HEK293 (cell line): ENCODE measurements at regions not wholly inside any gene's neighbourhood (a gene's known extent, or its start where the extent isn't known, plus 50 kb on each side); places are given as distances from the start of the nearest gene placed in this dataset.

ENCODE experiments used
- ATF2 ChIP-seq: fragments of 450-650 bp; formaldehyde crosslinking; IDR thresholded peaks from 2 replicates; pipeline ENCODE4 v1.5.1; 2016; ENCODE audit warnings: missing biosample characterization, missing genetic modification characterization, low read depth
- RBAK ChIP-seq: fragments of 450-650 bp; formaldehyde crosslinking; IDR thresholded peaks from 2 replicates; pipeline ENCODE4 v1.5.1; 2016; ENCODE audit warnings: missing biosample characterization, missing genetic modification characterization
- REST ChIP-seq: fragments of 450-650 bp; formaldehyde crosslinking; IDR thresholded peaks from 2 replicates; pipeline ENCODE4 v1.5.1; 2016; ENCODE audit warnings: missing biosample characterization, missing genetic modification characterization
- TRIM28 ChIP-seq: IDR thresholded peaks from 2 replicates; pipeline ENCODE4 v1.6.1; 2011; ENCODE audit warnings: low read length, control low read depth, borderline replicate concordance
- ZBTB10 ChIP-seq: fragments of 450-650 bp; formaldehyde crosslinking; IDR thresholded peaks from 2 replicates; pipeline ENCODE4 v1.5.1; 2016; ENCODE audit warnings: missing biosample characterization, missing genetic modification characterization
- ZBTB17 ChIP-seq: fragments of 450-650 bp; formaldehyde crosslinking; IDR thresholded peaks from 2 replicates; pipeline ENCODE4 v1.5.1; 2016; ENCODE audit warnings: missing biosample characterization, missing genetic modification characterization
- ZBTB6 ChIP-seq: fragments of 450-650 bp; formaldehyde crosslinking; IDR thresholded peaks from 2 replicates; pipeline ENCODE4 v1.5.1; 2017; ENCODE audit warnings: missing biosample characterization, missing genetic modification characterization
- ZNF112 ChIP-seq: fragments of 450-650 bp; formaldehyde crosslinking; IDR thresholded peaks from 2 replicates; pipeline ENCODE4 v1.5.0; 2017; ENCODE audit warnings: missing biosample characterization, missing genetic modification characterization
- ZNF114 ChIP-seq: fragments of 450-650 bp; formaldehyde crosslinking; IDR thresholded peaks from 2 replicates; pipeline ENCODE4 v1.5.0; 2017; ENCODE audit warnings: missing biosample characterization, missing genetic modification characterization
- ZNF157 ChIP-seq: fragments of 450-650 bp; formaldehyde crosslinking; IDR thresholded peaks from 2 replicates; pipeline ENCODE4 v1.5.1; 2016; ENCODE audit warnings: missing biosample characterization, missing genetic modification characterization
- ZNF280D ChIP-seq: fragments of 450-650 bp; formaldehyde crosslinking; IDR thresholded peaks from 2 replicates; pipeline ENCODE4 v1.5.1; 2016; ENCODE audit warnings: missing biosample characterization, missing genetic modification characterization
- ZNF335 ChIP-seq: fragments of 450-650 bp; formaldehyde crosslinking; conservative IDR thresholded peaks from 2 replicates; pipeline ENCODE4 v1.5.1; 2016; ENCODE audit warnings: missing biosample characterization, missing genetic modification characterization
- ZNF350 ChIP-seq: fragments of 450-650 bp; formaldehyde crosslinking; IDR thresholded peaks from 2 replicates; pipeline ENCODE4 v1.5.0; 2017; ENCODE audit warnings: missing biosample characterization, mild to moderate bottlenecking, missing genetic modification characterization
- ZNF354C ChIP-seq: fragments of 450-650 bp; formaldehyde crosslinking; IDR thresholded peaks from 2 replicates; pipeline ENCODE4 v1.5.1; 2016; ENCODE audit warnings: missing biosample characterization, missing genetic modification characterization, low read depth, borderline replicate concordance
- ZNF366 ChIP-seq: fragments of 450-650 bp; formaldehyde crosslinking; conservative IDR thresholded peaks from 2 replicates; pipeline ENCODE4 v1.5.1; 2016; ENCODE audit warnings: missing biosample characterization, missing genetic modification characterization
- ZNF501 ChIP-seq: fragments of 450-650 bp; formaldehyde crosslinking; IDR thresholded peaks from 2 replicates; pipeline ENCODE4 v1.5.1; 2016; ENCODE audit warnings: missing biosample characterization, missing genetic modification characterization
- ZNF513 ChIP-seq: fragments of 450-650 bp; IDR thresholded peaks from 2 replicates; pipeline ENCODE4 v1.5.1; 2018; ENCODE audit warnings: missing biosample characterization, missing genetic modification characterization
- ZNF560 ChIP-seq: fragments of 450-650 bp; formaldehyde crosslinking; IDR thresholded peaks from 2 replicates; pipeline ENCODE4 v1.5.1; 2017; ENCODE audit warnings: missing biosample characterization, missing genetic modification characterization, borderline replicate concordance
- ZNF580 ChIP-seq: fragments of 450-650 bp; formaldehyde crosslinking; IDR thresholded peaks from 2 replicates; pipeline ENCODE4 v1.5.1; 2016; ENCODE audit warnings: missing biosample characterization, missing genetic modification characterization
- ZNF623 ChIP-seq: fragments of 450-650 bp; formaldehyde crosslinking; IDR thresholded peaks from 2 replicates; pipeline ENCODE4 v1.5.1; 2016; ENCODE audit warnings: missing biosample characterization, missing genetic modification characterization
- ZNF629 ChIP-seq: fragments of 450-650 bp; formaldehyde crosslinking; IDR thresholded peaks from 2 replicates; pipeline ENCODE4 v1.5.1; 2017; ENCODE audit warnings: missing biosample characterization, missing genetic modification characterization
- ZNF664 ChIP-seq: fragments of 450-650 bp; formaldehyde crosslinking; IDR thresholded peaks from 2 replicates; pipeline ENCODE4 v1.5.1; 2016; ENCODE audit warnings: missing biosample characterization, missing genetic modification characterization
- ZNF777 ChIP-seq: fragments of 450-650 bp; formaldehyde crosslinking; IDR thresholded peaks from 2 replicates; pipeline ENCODE4 v1.5.1; 2017; ENCODE audit warnings: missing biosample characterization, missing genetic modification characterization, borderline replicate concordance

- TF ChIP-seq ZBTB6 (tag by site-specific recombination) (no peak), ZNF366 (tag by site-specific recombination) (peak; percentile 47; the same call in 1 of the 2 replicates), ZNF664 (tag by site-specific recombination) (no peak), ZNF580 (tag by site-specific recombination) (no peak), ZNF777 (tag by site-specific recombination) (no peak), ZNF623 (tag by site-specific recombination) (no peak), ZNF157 (no peak), REST (tag by site-specific recombination) (no peak), ZNF114 (tag by site-specific recombination) (no peak), RBAK (no peak), ZNF112 (tag by site-specific recombination) (no peak), ZNF560 (tag by site-specific recombination) (no peak), ZNF350 (tag by site-specific recombination) (no peak; the same call in 1 of the 2 replicates), ZNF513 (no peak), ZBTB17 (peak; percentile 64), ATF2 (tag by site-specific recombination) (peak; percentile 99), ZNF280D (no peak), ZNF335 (no peak), TRIM28 (peak; percentile 60), ZBTB10 (tag by site-specific recombination) (no peak), ZNF501 (tag by site-specific recombination) (no peak), ZNF629 (tag by site-specific recombination) (peak; percentile 61), ZNF354C (tag by site-specific recombination) (no peak)
Measured at GRCh38 chr13:74289861-74290773, 155.9 kb upstream of the KLF12 start (continued).
